ENCODE measurements at regions not wholly inside any gene's neighbourhood (a gene's known extent, or its start where the extent isn't known, plus 50 kb on each side); places are given as distances from the start of the nearest gene placed in this dataset.

DNA sequence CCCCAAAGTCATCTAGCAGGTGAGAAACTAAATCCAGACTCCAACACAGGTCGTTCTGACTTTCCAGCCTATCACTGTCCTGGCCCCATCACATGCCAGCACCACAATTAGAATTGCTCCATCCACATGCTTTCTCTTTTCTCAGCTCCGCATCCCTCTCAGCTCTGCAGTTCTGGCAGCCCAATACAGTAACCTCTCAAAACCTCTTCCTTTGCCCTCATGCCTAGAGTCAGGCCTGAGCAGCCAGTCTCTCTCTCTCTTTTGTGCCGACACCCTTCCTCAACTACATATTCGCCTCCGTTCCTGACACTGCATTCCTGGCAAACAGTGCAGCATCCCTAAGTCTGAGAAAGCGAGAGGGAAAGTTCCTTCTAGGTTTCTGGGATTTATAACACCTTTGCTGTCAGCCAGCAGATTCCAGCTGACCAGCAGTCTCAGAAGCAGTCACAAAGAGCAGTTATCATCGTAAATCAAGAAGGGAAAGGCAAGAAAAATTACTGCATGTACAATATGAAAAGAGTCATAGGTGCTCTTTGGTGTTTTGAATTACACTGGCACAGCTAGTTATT lies 258.0 kb downstream of the FAT3 start:
- H3K4me3 ChIP-seq (replicated peaks in 1 of 3; ENCODE audit: insufficient read depth in 1 of 3, low read depth in 2 of 3, low read length in 3 of 3): no peak overlapping the region
- in situ Hi-C loops (cut with HindIII; ENCODE audit: extremely low pct_ligation_motif_present, low pct_unique_long_range_greater_than_20kb) (no loop called here), intact Hi-C loops (cut with micrococcal nuclease; ENCODE audit: unreplicated experiment) (no loop called here)
- no peaks in the 10 kb centered on the region for H4K20me1 ChIP-seq (ENCODE audit: insufficient read depth, low read length)
- POLR2A ChIA-PET: no interaction called here
- WGBS (ENCODE audit: low lambda C conversion rate): 27% methylated on average over 7 of the region's 7 CpGs
- TF ChIP-seq KDM5A (IDR thresholded peaks at IDR 0.05; ENCODE audit: borderline replicate concordance, low read length) (no peak), ZBTB8A (CRISPR knock-in tag; IDR thresholded peaks at IDR 0.05; ENCODE audit: borderline replicate concordance, low read depth) (no peak), MXI1 (IDR thresholded peaks at IDR 0.05; ENCODE audit: borderline replicate concordance, low read depth, low read length) (no peak)
- TF ChIP-seq, protein P1, sequence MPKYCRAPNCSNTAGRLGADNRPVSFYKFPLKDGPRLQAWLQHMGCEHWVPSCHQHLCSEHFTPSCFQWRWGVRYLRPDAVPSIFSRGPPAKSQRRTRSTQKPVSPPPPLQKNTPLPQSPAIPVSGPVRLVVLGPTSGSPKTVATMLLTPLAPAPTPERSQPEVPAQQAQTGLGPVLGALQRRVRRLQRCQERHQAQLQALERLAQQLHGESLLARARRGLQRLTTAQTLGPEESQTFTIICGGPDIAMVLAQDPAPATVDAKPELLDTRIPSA (CRISPR knock-in tag; IDR thresholded peaks at IDR 0.05; ENCODE audit: borderline replicate concordance): no peak
- no peak overlapping the region for H3K4me2 ChIP-seq (ENCODE audit: low read depth, low read length)
- FAIRE-seq (no peak), ATAC-seq (no peak), DNase-seq (ENCODE audit: low spot score) (no peak)
- no peak overlapping the region for H3K27ac ChIP-seq (ENCODE audit: extremely low read length, insufficient read depth, low read length)
- CTCF ChIA-PET (ENCODE audit: low intra/inter-chr PET ratio, low total read pairs): no interaction called here
- H3K36me3 ChIP-seq (replicated peaks in 1 of 2; ENCODE audit: control insufficient read depth in 1 of 2, insufficient read depth in 2 of 2, low read length in 2 of 2): no peaks in the 10 kb centered on the region
- H3K4me1 ChIP-seq (ENCODE audit: insufficient read depth, low read length): peaks cover 15% of the 10 kb centered on the region
- no peaks in the 10 kb centered on the region for H3K9me3 ChIP-seq (ENCODE audit: low read length)
- no peaks in the 10 kb centered on the region for H3K27me3 ChIP-seq (ENCODE audit: control insufficient read depth in 1 of 2, insufficient read depth in 2 of 2, low read length in 2 of 2)
- no peak overlapping the region for H2AFZ ChIP-seq (ENCODE audit: low read length)
- no TSS peak for BruUV-seq (replicated peaks)
- no peak overlapping the region for H3K9ac ChIP-seq (ENCODE audit: insufficient read depth, low read depth, low read length)
- H3K79me2 ChIP-seq (ENCODE audit: insufficient read depth, low read length): no peaks in the 10 kb centered on the region

DNA sequence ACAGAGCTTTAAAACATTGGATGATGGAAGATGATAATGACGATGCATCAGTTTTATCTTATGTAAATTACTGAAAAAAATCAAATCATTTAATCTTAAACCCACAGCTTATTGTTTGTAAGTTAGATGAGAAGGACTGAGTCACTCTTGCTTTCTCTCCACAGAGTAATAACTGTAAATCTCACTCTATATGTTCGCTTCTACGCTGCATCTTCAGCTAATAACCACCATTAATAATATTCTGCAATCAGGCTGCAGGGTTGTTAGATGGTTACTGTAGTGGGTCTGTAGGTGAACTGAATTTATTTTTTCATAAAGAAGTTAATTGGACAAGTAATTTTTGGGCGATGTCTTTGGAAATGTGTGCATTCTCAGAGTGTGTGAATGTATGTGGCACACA lies 260.0 kb downstream of the FAT3 start:
- no TSS peak for BruUV-seq (replicated peaks)
- 2% methylated on average over 4 of the region's 4 CpGs for WGBS (ENCODE audit: low lambda C conversion rate)
- Histone ChIP-seq H3K4me3 (replicated peaks in 1 of 3; ENCODE audit: insufficient read depth in 1 of 3, low read depth in 2 of 3, low read length in 3 of 3) (no peak overlapping the region), H4K20me1 (ENCODE audit: insufficient read depth, low read length) (no peaks in the 10 kb centered on the region), H3K79me2 (ENCODE audit: insufficient read depth, low read length) (no peaks in the 10 kb centered on the region), H3K4me1 (ENCODE audit: insufficient read depth, low read length) (peaks cover 1% of the 10 kb centered on the region; the same call in 1 of the 2 replicates), H3K36me3 (replicated peaks in 1 of 2; ENCODE audit: control insufficient read depth in 1 of 2, insufficient read depth in 2 of 2, low read length in 2 of 2) (no peaks in the 10 kb centered on the region), H3K27ac (ENCODE audit: extremely low read length, insufficient read depth, low read length) (no peak overlapping the region), H3K4me2 (ENCODE audit: low read depth, low read length) (no peak overlapping the region), H3K9me3 (ENCODE audit: low read length) (no peaks in the 10 kb centered on the region), H2AFZ (ENCODE audit: low read length) (no peak overlapping the region), H3K27me3 (ENCODE audit: control insufficient read depth in 1 of 2, insufficient read depth in 2 of 2, low read length in 2 of 2) (no peaks in the 10 kb centered on the region), H3K9ac (ENCODE audit: insufficient read depth, low read depth, low read length) (no peak overlapping the region)
- intact Hi-C loops (cut with micrococcal nuclease; ENCODE audit: unreplicated experiment) (no loop called here), in situ Hi-C loops (cut with HindIII; ENCODE audit: extremely low pct_ligation_motif_present, low pct_unique_long_range_greater_than_20kb) (no loop called here)
- ChIA-PET CTCF (ENCODE audit: low intra/inter-chr PET ratio, low total read pairs) (no interaction called here), POLR2A (no interaction called here)
- no peak for DNase-seq (ENCODE audit: low spot score)
- FAIRE-seq: no peak
- no peak for ATAC-seq
- no peak for TF ChIP-seq NFKBIZ (CRISPR knock-in tag; IDR thresholded peaks at IDR 0.05)
- no peak for TF ChIP-seq IKZF1 (IDR thresholded peaks at IDR 0.05)
- TF ChIP-seq SAFB2 (CRISPR knock-in tag; IDR thresholded peaks at IDR 0.05; ENCODE audit: borderline replicate concordance, low read depth): no peak
- TF ChIP-seq, protein P2, sequence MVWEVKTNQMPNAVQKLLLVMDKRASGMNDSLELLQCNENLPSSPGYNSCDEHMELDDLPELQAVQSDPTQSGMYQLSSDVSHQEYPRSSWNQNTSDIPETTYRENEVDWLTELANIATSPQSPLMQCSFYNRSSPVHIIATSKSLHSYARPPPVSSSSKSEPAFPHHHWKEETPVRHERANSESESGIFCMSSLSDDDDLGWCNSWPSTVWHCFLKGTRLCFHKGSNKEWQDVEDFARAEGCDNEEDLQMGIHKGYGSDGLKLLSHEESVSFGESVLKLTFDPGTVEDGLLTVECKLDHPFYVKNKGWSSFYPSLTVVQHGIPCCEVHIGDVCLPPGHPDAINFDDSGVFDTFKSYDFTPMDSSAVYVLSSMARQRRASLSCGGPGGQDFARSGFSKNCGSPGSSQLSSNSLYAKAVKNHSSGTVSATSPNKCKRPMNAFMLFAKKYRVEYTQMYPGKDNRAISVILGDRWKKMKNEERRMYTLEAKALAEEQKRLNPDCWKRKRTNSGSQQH (CRISPR knock-in tag; IDR thresholded peaks at IDR 0.05; ENCODE audit: low read depth): no peak
- TF ChIP-seq JDP2 (CRISPR knock-in tag; IDR thresholded peaks at IDR 0.05; ENCODE audit: borderline replicate concordance): no peak
- TF ChIP-seq, protein P1 (CRISPR knock-in tag; IDR thresholded peaks at IDR 0.05; ENCODE audit: borderline replicate concordance): no peak
- TF ChIP-seq ZNF816 (CRISPR knock-in tag; IDR thresholded peaks at IDR 0.05; ENCODE audit: borderline replicate concordance): no peak
- TF ChIP-seq SRSF1 (optimal IDR thresholded peaks at IDR 0.05; ENCODE audit: low read depth, low read length): no peak
- TF ChIP-seq REXO4 (CRISPR knock-in tag; IDR thresholded peaks at IDR 0.05; ENCODE audit: borderline replicate concordance): no peak
- no peak for TF ChIP-seq SP5 (CRISPR knock-in tag; IDR thresholded peaks at IDR 0.05; ENCODE audit: borderline replicate concordance, low read depth)
- no peak for TF ChIP-seq MEIS2 (CRISPR knock-in tag; IDR thresholded peaks at IDR 0.05)
- no peak for TF ChIP-seq SALL1 (CRISPR knock-in tag; IDR thresholded peaks at IDR 0.05)
- no peak for TF ChIP-seq NCOA5 (CRISPR knock-in tag; IDR thresholded peaks at IDR 0.05)
